H1 (cell line): ENCODE measurements at regions not wholly inside any gene's neighbourhood (a gene's known extent, or its start where the extent isn't known, plus 50 kb on each side); places are given as distances from the start of the nearest gene placed in this dataset.

Experiments used
- CTCF ChIA-PET: fragments of 300-600 bp; sonication (Branson Sonifier 250); formaldehyde crosslinking; loops from one replicate; lab custom pipeline; 2021; ENCODE audit not compliant: partially characterized antibody; lab: Charles Lee
- POLR2A ChIA-PET: fragments of 300-600 bp; sonication (Branson Sonifier 250); formaldehyde crosslinking; loops from one replicate; lab custom pipeline; 2021; ENCODE audit warnings: inconsistent platforms; ENCODE audit not compliant: partially characterized antibody; lab: Charles Lee
- DNase-seq, 2 experiments: peaks; one replicate each; pipeline versions ENCODE4 v3.0.0 to v3.0.0-alpha.2; 2010 to 2022; ENCODE audit warnings: low spot score in 2 of 2, low read depth in 1 of 2, mixed read lengths in 1 of 2
- FAIRE-seq: peaks from 2 replicates; lab custom pipeline; 2011; peaks lifted over from hg19 to GRCh38; lab: Jason Lieb, UNC
- H2AFZ ChIP-seq: 2 replicates; pipeline ENCODE4 v1.8.1; 2012; ENCODE audit warnings: low read length, inconsistent platforms
- H2AK5ac ChIP-seq: 2 replicates; pipeline ENCODE4 v1.6.1; 2013; ENCODE audit warnings: low read depth, low read length
- H2BK120ac ChIP-seq: replicated peaks from 2 replicates; pipeline ENCODE3; 2013; ENCODE audit warnings: low read depth, low read length, inconsistent platforms
- H2BK12ac ChIP-seq: 2 replicates; pipeline ENCODE4 v1.6.1; 2013; ENCODE audit warnings: low read depth, low read length
- H2BK15ac ChIP-seq: 2 replicates; pipeline ENCODE4 v1.6.1; 2013; ENCODE audit warnings: low read length
- H2BK20ac ChIP-seq: 2 replicates; pipeline ENCODE4 v1.6.1; 2013; ENCODE audit warnings: low read length
- H2BK5ac ChIP-seq: 2 replicates; pipeline ENCODE4 v1.6.1; 2013; ENCODE audit warnings: low read depth, low read length
- H3K14ac ChIP-seq: 2 replicates; pipeline ENCODE4 v1.6.1; 2013; ENCODE audit warnings: inconsistent platforms; ENCODE audit not compliant: insufficient read length
- H3K18ac ChIP-seq: 2 replicates; pipeline ENCODE4 v1.6.1; 2013; ENCODE audit warnings: low read length; ENCODE audit errors: extremely low read depth
- H3K23ac ChIP-seq: 2 replicates; pipeline ENCODE4 v1.6.1; 2013; ENCODE audit warnings: inconsistent platforms; ENCODE audit not compliant: insufficient read length
- H3K23me2 ChIP-seq: 2 replicates; pipeline ENCODE4 v1.6.1; 2013; ENCODE audit warnings: low read depth, low read length
- H3K27ac ChIP-seq: 2 replicates; pipeline ENCODE4 v1.6.1; 2011; ENCODE audit warnings: low read depth, low read length, inconsistent platforms
- H3K27me3 ChIP-seq, 4 experiments: replicated peaks in 1 of 4; 1 replicate in 1 of 4; 2 replicates in 3 of 4; pipeline versions ENCODE4 v1.6.1 to v1.8.1; 2011 to 2013; ENCODE audit warnings: low read length in 3 of 4, mild to moderate bottlenecking in 3 of 4, inconsistent platforms in 2 of 4, mixed read lengths in 2 of 4, moderate library complexity in 1 of 4; ENCODE audit not compliant: control insufficient read depth in 3 of 4, insufficient read depth in 3 of 4; ENCODE audit errors: extremely low read depth in 1 of 4
- H3K36me3 ChIP-seq, 4 experiments: 2 replicates each; pipeline versions ENCODE4 v1.6.1 to v1.8.1; 2011 to 2013; ENCODE audit warnings: mild to moderate bottlenecking in 4 of 4, low read length in 3 of 4, moderate library complexity in 2 of 4, control low read depth in 1 of 4, inconsistent platforms in 1 of 4; ENCODE audit not compliant: insufficient read depth in 4 of 4, control insufficient read depth in 2 of 4
- H3K4ac ChIP-seq: replicated peaks from 2 replicates; pipeline ENCODE3; 2013; ENCODE audit warnings: low read length, low read depth, mixed read lengths, inconsistent platforms; ENCODE audit not compliant: insufficient read length
- H3K4me1 ChIP-seq, 4 experiments: replicated peaks in 1 of 4; 1 replicate in 1 of 4; 2 replicates in 3 of 4; pipeline versions ENCODE4 v1.6.1 to v1.8.1; 2011 to 2013; ENCODE audit warnings: low read length in 3 of 4, inconsistent platforms in 2 of 4, mixed read lengths in 1 of 4; ENCODE audit not compliant: insufficient read depth in 4 of 4, control insufficient read depth in 3 of 4
- H3K4me2 ChIP-seq, 2 experiments: 2 replicates each; pipeline versions ENCODE4 v1.6.1 to v1.8.1; 2011 to 2013; ENCODE audit warnings: low read depth in 2 of 2, low read length in 2 of 2, control low read depth in 1 of 2, inconsistent platforms in 1 of 2, mild to moderate bottlenecking in 1 of 2; ENCODE audit not compliant: insufficient read depth in 1 of 2
- H3K4me3 ChIP-seq, 4 experiments: fragments of 200-600, 300-600 bp in 1 of 4; sonication (generic), shearing (Covaris generic), sonication (Bioruptor Twin) in 1 of 4; 2 replicates each; pipeline versions ENCODE4 v1.5.1 to v1.8.1; 2011 to 2016; ENCODE audit warnings: low read length in 4 of 4, low read depth in 3 of 4, control low read depth in 2 of 4, inconsistent platforms in 2 of 4, mild to moderate bottlenecking in 2 of 4, mixed read lengths in 1 of 4, moderate library complexity in 1 of 4; ENCODE audit not compliant: insufficient read depth in 2 of 4; ENCODE audit errors: extremely low read depth in 1 of 4
- H3K56ac ChIP-seq: replicated peaks from 2 replicates; pipeline ENCODE3; 2013; ENCODE audit warnings: low read depth, mild to moderate bottlenecking, mixed read lengths, low read length, inconsistent platforms; ENCODE audit not compliant: insufficient read length
- H3K79me1 ChIP-seq: 2 replicates; pipeline ENCODE4 v1.6.1; 2013; ENCODE audit warnings: low read depth, low read length, control low read depth
- H3K79me2 ChIP-seq, 2 experiments: 2 replicates each; pipeline versions ENCODE4 v1.6.1 to v1.8.1; 2012 to 2013; ENCODE audit warnings: low read length in 2 of 2, mild to moderate bottlenecking in 2 of 2, inconsistent platforms in 1 of 2; ENCODE audit not compliant: insufficient read depth in 2 of 2, control insufficient read depth in 1 of 2
- H3K9ac ChIP-seq, 4 experiments: replicated peaks in 1 of 4; 1 replicate in 1 of 4; 2 replicates in 3 of 4; pipeline versions ENCODE4 v1.6.1 to v1.8.1; 2011 to 2013; ENCODE audit warnings: low read depth in 3 of 4, low read length in 3 of 4, control low read depth in 2 of 4, mild to moderate bottlenecking in 2 of 4, moderate library complexity in 2 of 4, inconsistent platforms in 1 of 4; ENCODE audit errors: extremely low read depth in 1 of 4
- H3K9me3 ChIP-seq, 2 experiments: 2 replicates each; pipeline versions ENCODE4 v1.6.1 to v1.8.1; 2012 to 2013; ENCODE audit warnings: mild to moderate bottlenecking in 2 of 2, moderate library complexity in 2 of 2, control low read depth in 1 of 2, inconsistent platforms in 1 of 2, low read depth in 1 of 2, low read length in 1 of 2, mixed read lengths in 1 of 2; ENCODE audit not compliant: insufficient read depth in 2 of 2
- H4K20me1 ChIP-seq, 2 experiments: replicated peaks in 1 of 2; 2 replicates each; pipeline versions ENCODE3 to v1.8.1; 2011 to 2013; ENCODE audit warnings: inconsistent platforms in 2 of 2, low read length in 2 of 2, mild to moderate bottlenecking in 1 of 2; ENCODE audit not compliant: insufficient read depth in 2 of 2, control insufficient read depth in 1 of 2
- H4K5ac ChIP-seq: 2 replicates; pipeline ENCODE4 v1.6.1; 2013; ENCODE audit warnings: low read length, low read depth, mixed read lengths, inconsistent platforms; ENCODE audit not compliant: insufficient read length
- H4K8ac ChIP-seq: 2 replicates; pipeline ENCODE4 v1.8.0; 2013; ENCODE audit warnings: mild to moderate bottlenecking, moderate library complexity, low read length, inconsistent platforms; ENCODE audit not compliant: insufficient read depth; ENCODE audit errors: extremely low read depth
- H4K91ac ChIP-seq: replicated peaks from 2 replicates; pipeline ENCODE3; 2013; ENCODE audit warnings: low read length, mixed read lengths, inconsistent platforms; ENCODE audit not compliant: insufficient read length
- MAFK ChIP-seq: IDR thresholded peaks from 2 replicates; pipeline ENCODE4 v1.6.1; 2012; ENCODE audit warnings: low read depth, mild to moderate bottlenecking, improper control_type of control experiment, low read length
- SP1 ChIP-seq: IDR thresholded peaks from 2 replicates; pipeline ENCODE4 v1.6.1; 2011; ENCODE audit warnings: low read depth, low read length

GRCh38 chr13:84867246-84867645, 932.0 kb downstream of the SLITRK6 start:
- no peak overlapping the region for H3K4ac ChIP-seq
- H3K9ac ChIP-seq: no peak overlapping the region
- H2BK5ac ChIP-seq: no peak overlapping the region
- no peak overlapping the region for H2AK5ac ChIP-seq
- H3K27me3 ChIP-seq: no peaks in the 10 kb centered on the region
- no peak overlapping the region for H3K4me2 ChIP-seq
- H3K4me3 ChIP-seq: no peak overlapping the region
- no peaks in the 10 kb centered on the region for H3K79me1 ChIP-seq
- H4K5ac ChIP-seq: no peak overlapping the region
- FAIRE-seq (no peak), DNase-seq (no peak)
- H3K27ac ChIP-seq: no peak overlapping the region
- H2BK12ac ChIP-seq: no peak overlapping the region
- no peak overlapping the region for H2BK20ac ChIP-seq
- no peak overlapping the region for H3K14ac ChIP-seq
- H4K91ac ChIP-seq: no peak overlapping the region
- no peak overlapping the region for H3K18ac ChIP-seq
- ChIA-PET POLR2A (no interaction called here), CTCF (no interaction called here)
- peak overlapping the region; percentile 43; the same call in 1 of the 2 replicates for H2AFZ ChIP-seq
- no peaks in the 10 kb centered on the region for H3K9me3 ChIP-seq
- no peak overlapping the region for H4K8ac ChIP-seq
- no peak overlapping the region for H3K23ac ChIP-seq
- no peaks in the 10 kb centered on the region for H3K23me2 ChIP-seq
- no peaks in the 10 kb centered on the region for H3K79me2 ChIP-seq
- no peak overlapping the region for H2BK15ac ChIP-seq
- peaks cover 0 to 5% (median 0%) of the 10 kb centered on the region in 4 experiments; a peak in 1 of 7 replicates for H3K4me1 ChIP-seq
- TF ChIP-seq SP1 (no peak), MAFK (peak; percentile 42)
- H3K56ac ChIP-seq: no peak overlapping the region
- H2BK120ac ChIP-seq: no peak overlapping the region
- H4K20me1 ChIP-seq: no peaks in the 10 kb centered on the region
- H3K36me3 ChIP-seq: no peaks in the 10 kb centered on the region
